ENCODE measurements at regions not wholly inside any gene's neighbourhood (a gene's known extent, or its start where the extent isn't known, plus 50 kb on each side); places are given as distances from the start of the nearest gene placed in this dataset.
"Not testable (repeated sequence)": the region's sequence is repeated elsewhere in the genome, so short reads cannot be mapped to it uniquely, and the experiment has no call there.

DNA sequence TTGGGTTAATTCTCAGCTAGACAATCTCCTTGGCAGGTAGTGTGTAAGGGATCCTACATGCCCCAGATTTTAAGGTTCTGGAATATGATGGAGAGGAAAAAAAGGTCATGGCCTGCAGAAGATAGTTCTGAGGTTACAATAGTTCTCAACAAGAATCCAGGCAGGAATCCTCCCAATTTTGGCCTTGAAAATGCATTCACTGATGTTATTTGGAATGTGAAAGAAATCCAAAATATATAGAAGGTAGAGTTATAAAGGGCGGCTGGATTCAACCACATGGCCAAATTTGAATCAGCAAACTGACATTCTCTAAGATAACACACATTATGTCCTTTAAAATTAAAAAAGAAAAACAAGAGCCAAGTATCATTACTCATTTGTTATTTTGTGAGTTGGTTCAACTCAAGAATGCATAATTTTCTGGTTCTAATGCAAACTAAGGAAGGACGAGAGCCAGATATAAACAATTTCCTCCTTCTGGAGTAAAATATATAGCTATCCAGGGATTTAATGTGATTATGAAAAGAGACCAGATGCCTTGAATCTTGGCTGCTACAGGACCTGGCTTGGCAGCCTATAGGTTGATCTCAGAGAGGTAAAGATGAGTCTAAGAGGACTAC, 177.0 kb upstream of the G2E3 start:
- no peak for DNase-seq

DNA sequence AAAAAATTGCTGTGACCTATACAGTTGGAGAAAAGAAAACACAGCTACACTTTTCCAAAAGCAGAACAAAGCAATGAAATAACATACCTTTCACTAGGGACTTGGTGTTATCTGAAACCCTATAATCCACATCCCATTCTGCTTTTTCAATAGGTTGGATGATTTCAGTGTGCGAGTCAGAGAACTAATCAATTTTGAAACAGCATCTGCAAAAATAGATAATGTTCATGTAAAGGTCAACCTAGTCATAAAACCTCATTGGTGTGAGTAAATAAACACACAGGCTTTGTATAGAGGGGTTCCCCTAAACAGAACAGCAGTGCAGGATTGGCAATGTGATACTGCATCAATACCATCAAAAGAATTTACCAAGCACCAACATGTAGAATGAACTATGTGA, 173.0 kb upstream of the G2E3 start:
- no peak for DNase-seq

DNA sequence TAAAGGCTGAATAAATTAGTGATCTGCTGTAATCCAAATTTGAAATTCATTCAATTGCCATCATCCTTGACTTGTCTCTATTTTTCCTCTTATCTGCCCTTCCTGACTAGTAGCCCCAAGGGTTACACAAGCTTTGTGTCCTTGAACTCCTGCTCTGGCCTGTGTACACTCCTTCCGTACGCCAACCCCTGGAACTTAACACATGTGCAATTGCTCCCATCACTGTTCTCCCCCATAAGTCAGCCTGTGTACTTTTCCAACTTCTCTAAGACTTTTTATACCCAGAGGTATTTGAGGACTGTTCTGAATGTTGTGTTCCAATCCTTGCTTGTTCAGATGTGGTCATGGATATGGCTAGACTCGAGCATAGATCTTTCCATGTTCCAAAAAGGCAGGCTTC, 171.1 kb upstream of the G2E3 start:
- no peak for DNase-seq

DNA sequence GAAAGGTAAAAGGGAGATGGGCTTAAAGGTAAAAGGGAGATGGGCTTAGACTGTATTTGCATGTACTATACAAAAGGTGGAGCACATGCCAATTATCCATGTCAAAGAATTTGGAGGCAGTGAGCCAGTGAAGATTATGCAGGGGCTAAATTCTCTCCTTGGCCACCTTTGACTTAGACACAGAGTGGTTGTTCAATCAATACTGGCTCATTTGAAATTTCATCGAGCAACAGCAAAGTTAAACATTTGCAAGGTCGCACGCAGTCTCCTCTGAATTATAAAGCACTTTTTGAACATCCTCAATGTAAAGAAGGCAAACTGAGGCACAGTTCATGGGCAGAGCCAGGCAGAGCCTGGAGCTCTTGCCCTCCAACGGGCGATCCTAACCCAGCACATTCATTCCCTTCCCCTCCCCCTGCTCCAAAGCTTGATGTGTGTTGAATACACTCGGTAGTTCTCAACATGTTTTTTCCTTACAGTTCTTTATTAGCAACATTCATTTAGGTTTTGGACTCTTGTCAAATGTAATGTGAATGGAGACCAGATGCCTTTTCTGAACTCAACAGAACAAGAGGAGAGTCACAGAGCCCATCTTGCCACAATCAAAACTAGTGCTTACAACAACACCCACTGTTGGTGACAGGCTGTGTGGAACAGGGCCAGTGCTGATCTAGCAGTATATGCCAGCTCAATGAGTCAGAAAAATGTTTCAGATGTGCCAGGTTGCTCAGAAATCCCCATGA, 169.7 kb upstream of the G2E3 start:
- DNase-seq, result peak; percentile 99

DNA sequence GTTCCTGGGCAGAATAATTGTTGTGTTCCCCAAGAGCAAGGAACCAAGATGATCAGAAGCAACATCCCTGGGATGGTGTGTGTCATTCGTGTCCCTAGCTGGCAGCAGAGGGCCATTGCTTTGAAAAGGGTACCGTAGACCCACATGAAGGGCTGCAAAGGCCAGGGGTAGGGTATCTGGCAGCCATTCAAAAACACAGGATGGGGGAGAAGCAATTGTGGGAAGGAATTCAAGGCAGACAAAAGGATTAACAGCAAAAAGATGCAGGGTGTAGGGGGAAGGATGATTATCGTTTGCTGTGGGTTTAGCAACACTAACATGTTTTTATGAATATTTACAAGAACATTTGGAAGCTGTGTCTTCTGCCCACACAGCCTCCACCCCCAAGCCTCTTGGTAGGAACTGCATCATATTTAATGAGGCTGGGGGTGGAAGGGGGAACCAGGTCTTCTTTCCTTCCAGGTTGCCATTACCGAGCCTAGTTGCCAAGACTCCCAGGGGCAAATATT, 169.0 kb upstream of the G2E3 start:
- DNase-seq, result no peak

DNA sequence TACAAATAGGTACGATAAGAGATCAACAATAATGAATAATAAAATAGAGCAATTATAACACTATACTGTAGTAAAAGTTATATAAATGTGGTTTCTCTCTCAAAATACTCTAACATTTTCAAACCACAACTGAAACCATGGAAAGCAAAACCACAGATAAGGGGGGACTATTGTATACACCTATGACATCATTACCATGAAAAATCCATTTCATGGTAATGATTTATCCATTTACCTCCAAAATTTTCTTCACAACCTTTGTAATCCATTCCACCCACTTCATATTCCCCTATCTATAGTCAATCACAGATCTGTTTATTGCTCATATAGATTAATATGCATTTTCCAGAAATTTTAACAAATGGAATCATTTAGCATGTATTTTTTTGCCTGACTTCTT, 163.9 kb upstream of the G2E3 start:
- DNase-seq, result no peak

DNA sequence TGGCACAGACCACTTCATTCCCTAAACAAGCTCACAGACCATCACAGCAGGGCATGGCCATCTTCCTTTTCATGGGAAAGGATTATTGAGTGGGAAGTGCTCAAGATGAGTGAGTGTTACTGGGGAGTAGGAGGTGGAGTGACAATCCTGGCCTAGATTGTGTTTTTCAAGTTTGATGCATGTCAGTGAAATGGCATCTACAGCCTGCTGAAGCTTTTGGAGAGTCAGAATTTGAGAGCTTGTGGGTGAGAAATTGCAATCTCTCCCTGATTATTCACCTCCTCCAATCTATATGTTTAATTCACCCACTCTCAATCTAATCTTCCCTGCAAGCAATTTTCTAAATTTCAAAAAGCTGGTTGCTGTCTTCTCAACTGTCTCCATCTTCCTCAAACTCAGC, 156.1 kb upstream of the G2E3 start:
- no peak for DNase-seq

DNA sequence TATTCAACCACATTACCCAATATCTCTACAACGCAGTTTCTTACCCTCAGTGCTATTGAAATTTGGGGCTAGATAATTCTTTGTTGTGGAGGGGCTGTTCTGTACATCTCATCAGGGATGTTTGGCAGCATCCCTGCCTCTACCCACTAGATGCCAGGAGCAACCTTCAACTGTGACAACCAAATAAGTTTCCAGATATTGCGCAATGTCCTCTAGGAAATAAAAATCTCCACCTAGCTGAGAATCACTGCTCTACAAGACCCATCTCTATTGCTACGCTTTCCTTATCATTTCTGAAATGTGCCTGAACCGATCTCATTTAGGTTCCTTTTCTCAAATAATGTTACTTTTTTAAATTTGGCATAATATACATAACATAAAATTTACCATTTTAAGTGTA, 155.2 kb upstream of the G2E3 start:
- no peak for DNase-seq

DNA sequence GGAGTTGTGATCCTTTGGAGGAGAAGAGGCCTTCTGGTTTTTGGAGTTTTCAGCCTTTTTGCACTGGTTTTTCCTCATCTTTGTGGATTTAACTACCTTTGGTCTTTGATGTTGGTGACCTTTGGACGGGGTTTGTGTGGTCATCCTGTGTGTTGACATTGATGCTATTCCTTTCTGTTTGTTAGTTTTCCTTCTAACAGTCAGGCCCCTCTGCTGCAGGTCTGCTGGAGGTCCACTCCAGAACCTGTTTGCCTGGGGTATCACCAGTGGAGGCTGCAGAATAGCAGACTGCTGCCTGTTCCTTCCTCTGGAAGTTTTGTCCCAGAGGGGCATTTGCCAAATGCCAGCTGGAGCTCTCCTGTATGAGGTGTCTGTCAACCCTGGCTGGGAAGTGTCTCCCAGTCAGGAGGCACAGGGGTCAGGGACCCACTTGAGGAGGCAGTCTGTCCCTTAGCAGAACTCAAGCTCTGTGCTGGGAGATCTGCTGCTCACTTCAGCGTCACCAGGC, 149.4 kb upstream of the G2E3 start:
- not testable (repeated sequence) for DNase-seq

DNA sequence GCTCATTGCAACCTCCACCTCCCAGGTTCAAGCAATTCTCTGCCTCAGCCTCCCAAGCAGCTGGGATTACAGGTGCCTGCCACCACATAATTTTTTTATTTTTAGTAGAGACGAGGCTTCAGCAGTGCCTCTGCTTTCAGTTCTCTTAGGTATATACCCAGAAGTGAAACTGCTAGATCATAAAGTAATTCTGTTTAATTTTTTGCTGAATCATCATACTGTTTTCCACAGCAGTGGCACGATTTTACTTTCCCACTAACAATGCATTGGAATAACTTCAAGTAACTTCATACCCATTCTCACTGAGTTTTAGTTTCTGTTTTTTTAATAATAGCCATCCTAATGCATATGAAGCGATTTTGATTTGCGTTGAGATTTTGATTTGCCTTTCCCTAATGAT, 148.0 kb upstream of the G2E3 start:
- no peak for DNase-seq

DNA sequence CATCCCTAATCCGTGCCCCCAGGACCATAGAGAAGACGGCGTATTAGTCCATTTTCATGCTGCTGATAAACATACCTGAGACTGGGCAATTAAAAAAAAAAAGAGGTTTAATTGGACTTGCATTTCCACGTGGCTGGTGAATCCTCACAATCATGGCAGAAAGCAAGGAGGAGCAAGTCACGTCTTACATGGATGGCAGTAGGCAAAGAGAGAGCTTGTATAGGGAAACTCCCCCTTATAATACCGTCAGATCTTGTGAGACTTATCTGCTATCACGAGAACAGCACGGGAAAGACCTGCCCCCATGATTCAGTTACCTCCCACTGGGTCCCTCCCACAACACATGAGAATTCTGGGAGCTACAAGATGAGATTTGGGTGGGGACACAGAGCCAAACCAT, 145.8 kb upstream of the G2E3 start:
- not testable (repeated sequence) for DNase-seq

DNA sequence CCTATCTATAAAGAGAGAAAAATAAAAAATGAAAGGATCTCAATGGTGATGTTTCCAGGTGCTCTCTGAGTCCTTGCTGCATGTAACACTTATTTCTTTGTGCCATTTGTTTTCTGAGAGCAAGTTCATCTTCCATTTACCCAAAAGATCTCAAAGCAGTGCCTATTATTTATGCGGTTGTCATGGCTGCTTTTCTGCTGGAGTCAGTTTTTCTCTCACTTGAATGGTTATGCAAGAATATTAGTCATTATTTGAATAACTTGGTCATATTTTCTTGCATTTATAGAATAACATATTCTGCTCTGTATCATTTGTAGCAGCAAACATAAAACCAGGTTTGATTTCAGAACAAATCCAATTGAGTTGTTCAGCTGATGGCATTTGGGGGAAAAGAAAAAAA, 141.8 kb upstream of the G2E3 start:
- DNase-seq, result no peak

DNA sequence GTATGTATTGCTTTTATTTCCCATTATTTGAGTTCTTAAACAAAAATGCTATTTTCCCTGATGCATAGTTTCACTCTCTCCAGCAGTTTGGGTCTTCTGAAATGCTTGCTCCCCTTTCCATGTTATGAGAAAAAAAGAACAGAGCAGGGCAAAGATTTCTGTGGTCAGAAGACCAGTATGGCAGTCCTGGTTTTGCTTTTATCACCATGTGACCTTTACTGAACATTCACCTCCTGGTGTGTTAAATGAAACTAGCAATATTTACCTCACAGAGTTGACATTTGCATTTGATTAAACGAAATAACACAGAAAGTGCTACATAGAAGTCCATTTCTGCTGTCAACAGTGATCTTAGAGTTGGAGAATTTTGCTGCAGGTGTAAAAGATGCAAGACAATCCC, 141.0 kb upstream of the G2E3 start:
- no peak for DNase-seq

DNA sequence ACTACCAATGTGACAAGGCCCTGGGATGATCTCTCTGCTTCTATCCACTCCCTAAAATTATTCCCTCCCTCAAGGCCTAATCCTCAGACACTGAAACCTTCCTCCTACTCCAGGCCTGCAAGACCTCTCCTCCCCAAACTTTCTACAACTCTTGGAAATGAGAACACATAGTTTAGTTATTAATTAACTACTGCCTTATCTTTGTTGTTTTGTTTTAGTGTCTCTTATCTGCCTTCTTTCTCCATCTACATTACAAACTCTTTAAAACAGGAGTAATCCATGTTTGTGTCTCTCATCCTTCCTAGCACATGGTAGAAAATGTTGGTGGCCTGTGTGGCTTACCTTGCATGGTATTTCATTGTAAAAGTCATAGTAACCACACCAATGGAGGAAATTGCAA, 139.9 kb upstream of the G2E3 start:
- DNase-seq, result no peak

DNA sequence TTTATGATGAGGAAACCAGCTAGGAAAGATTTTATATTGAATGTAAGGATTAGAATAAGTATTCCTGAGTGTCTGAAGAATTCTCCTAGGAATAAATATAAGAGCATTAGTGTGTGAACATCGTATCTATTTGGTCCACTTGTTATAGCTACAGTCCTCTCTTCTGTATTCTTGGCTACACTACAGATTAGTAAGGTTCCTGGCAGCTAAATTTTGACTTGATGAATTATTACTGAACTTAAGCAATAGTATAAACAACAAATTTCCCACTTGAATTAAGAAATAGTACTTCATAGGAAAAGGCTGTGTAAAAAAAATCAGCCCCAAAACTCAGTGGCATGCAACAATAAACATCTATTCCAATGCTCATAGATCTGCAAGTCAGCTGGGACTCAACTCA, 138.4 kb upstream of the G2E3 start:
- DNase-seq, result no peak

DNA sequence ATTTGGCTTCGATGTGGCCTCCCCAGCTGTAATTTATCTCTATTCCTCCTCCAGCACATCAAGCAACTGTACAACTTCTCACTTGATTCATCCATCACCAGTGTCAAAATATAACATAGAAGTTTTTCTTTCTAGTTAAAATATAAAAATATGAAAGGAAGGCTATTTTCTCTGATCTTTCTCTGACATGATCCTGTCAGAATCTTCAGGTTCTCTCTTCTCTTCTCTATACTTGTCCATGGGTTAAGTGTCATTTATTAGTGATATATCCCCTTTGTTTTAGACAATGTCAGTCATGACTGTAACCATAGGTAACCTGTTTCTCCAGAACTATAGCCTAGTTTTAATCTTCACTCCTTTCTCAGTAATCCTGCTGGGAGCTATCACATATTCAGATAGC, 132.5 kb upstream of the G2E3 start:
- DNase-seq, result no peak

DNA sequence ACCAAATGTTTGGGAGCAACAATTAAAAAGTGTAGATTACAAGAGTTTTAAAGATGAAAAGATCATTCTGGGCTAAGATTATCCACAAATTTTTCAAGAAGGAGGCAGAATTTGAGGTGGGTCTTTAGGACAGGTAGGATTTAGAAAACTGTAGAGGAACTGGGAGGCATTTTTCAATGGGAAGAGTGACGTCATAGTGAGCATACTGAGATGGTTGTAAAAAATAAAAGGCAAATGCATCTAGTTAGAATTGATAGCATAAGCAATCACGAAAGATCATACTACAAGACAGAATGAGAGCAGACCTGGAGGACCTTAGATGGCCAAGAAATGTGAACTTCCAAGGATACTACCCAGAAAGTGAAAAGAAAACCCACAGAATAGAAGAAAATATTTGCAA, 131.6 kb upstream of the G2E3 start:
- no peak for DNase-seq

DNA sequence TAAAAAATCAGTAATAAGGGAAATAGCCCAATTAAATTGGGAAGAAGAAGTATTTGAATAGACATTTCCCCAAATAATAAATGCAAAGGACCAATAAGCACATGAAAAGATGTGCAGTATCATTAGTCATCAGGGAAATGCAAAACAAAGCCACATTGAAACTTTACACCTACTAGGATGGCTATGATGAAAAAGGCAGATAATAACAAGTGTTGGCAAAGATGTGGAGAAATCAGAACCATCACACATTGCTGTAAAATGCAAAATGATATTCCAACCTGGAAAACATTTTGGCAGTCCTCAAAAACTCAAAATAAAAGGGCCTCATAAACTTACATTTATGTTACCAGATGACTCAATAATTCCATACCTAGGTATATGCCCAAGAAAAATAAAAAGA, 131.1 kb upstream of the G2E3 start:
- DNase-seq, result no peak

DNA sequence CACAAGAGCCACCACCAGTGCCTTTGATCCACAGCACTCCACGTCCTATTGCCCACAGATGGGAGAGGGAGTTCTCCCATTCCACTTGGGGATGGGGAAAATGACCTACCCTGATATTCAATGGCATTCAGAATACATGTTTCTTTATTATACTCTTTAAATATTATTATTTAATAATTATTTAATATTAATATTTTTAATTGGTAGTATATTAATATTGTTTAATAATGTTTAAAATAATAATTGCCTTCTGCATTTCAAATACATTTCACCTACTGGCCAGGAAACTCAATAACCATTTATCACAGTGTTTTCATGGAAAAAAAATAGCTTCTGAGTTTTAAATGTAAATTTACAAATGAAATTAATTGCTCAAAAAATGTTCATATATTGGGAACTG, 127.4 kb upstream of the G2E3 start:
- no peak for DNase-seq

DNA sequence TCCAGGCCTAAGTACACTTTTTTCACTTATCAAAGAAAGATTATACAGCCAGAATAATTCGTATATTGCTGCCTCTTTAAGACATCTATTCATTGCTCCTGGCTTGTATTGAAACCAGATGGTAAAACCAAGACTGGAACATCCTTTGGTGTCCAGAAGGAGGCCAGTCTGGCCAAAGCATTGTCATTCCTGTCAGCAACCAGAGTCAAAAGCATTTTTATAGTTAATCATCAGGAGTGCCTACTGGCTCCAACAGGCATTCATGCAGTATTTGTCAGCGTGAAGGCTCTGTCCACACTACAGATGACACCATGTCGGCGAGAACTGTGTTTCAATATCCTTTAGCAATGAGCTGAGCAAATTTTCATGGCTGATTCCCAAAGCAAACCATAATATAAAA, 118.0 kb upstream of the G2E3 start:
- no peak for DNase-seq

DNA sequence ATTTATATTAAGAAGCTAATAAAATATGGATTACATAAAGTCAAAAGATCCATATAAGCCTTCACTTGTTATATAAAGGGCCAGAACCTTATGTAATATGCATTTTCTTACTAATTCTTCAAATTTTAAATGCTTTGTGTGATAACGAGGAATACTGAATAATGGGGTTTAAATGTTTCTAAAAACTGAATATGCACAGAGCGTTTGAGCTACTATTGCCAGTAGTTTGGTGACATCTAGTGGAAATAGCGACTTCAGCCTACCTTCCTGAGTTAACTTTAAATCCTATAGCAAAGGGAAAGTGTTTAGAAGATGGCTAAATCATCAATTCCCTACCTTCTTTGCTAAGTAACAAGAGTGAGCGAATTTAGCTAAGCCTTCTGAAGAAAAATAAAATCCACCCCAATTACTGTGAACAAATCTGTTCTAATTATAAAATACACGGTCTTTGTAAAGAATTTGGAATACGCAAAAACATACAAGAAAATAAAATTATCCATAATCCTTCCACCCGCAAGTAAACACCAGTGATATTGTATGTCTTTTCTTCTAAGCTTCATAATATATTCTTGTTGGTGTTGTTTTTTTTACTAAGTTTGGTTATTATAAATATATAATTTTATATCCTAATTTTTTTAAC, 115.5 kb upstream of the G2E3 start:
- peak; percentile 84 for DNase-seq

DNA sequence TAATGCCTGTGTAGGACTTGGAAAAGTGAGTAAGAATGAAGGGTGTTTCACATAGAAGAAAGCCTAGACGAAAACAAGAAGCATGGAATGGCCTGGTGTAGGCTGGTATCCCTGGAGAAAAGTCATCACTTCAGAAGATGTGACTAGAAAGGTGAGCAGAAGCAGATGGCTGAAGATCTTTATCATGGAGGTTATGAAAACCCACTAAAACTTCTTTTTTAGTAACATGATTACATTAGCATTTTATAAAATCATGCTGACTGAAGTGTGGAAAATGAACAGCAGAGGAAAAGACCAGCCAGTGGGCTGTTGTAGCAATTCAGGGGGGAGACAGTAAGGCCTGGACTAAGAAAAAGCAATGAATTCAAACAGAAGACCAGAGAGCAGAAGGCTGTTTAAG, 114.5 kb upstream of the G2E3 start:
- DNase-seq, result no peak

DNA sequence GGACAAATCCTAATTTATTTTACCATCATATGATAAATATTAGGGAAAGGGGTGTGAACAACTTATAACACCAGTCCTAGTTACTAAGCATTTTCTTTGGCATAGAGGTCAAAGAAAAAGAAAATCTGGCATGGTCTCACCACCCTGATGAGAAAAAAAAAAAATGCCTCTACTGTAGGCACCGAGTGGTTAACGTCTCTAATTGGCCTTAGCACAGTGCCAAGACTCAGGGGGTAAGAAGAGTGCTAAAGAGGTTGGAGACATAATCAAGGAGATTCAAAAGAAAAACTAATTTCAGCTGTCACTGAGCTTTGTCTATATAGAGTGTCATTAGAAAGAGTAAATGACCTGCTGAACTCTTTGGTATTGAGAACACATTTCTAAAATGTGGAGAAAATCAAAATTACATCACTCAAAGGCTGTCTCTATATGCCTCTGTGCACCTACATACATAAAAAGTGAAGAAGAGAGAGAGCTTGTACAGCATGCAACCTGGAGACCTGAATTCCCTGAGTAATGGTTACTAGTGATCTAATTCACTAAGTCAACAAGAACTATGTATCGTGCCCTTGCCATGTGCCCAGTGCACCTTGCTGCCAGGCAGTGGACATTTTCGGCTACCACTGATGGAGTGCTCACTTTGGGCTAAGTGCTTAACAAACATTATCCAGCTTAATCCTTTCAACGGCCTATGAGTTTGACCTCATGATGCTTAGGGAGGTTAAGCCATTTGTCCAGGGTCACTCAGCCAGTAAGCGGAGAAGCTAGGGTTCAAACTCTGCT, 113.8 kb upstream of the G2E3 start:
- no peak for DNase-seq

All from NCI-H1694 treated with DMSO at 0.1 percent for 48 hours (cell line).